Astrocyte of the hippocampus (primary cell): ENCODE measurements at regions not wholly inside any gene's neighbourhood (a gene's known extent, or its start where the extent isn't known, plus 50 kb on each side); places are given as distances from the start of the nearest gene placed in this dataset.

Experiments used
- DNase-seq: peaks from one replicate; pipeline ENCODE4 v3.0.0; 2011; ENCODE audit warnings: low read depth, low spot score

DNA sequence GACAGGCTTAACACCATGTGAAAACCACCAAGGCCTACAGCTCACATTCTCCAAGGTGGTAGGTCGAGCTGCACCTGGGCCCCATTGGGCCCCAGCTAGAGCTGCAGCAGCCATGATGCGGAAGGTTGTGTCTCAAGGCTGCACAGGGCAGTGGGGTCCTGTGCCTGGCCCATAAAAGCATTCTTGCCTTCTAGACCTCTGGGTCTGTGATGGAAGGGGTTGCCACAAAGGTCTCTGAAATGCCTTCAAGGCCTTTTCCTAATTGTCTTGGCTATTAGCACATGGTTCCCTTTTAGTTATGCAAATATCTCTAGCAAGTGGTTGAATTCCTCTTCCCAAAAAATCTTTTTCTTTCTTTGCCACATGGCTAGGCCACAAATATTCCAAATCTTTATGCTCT lies 52.5 kb upstream of the C11orf58 start:
- no peak for DNase-seq

DNA sequence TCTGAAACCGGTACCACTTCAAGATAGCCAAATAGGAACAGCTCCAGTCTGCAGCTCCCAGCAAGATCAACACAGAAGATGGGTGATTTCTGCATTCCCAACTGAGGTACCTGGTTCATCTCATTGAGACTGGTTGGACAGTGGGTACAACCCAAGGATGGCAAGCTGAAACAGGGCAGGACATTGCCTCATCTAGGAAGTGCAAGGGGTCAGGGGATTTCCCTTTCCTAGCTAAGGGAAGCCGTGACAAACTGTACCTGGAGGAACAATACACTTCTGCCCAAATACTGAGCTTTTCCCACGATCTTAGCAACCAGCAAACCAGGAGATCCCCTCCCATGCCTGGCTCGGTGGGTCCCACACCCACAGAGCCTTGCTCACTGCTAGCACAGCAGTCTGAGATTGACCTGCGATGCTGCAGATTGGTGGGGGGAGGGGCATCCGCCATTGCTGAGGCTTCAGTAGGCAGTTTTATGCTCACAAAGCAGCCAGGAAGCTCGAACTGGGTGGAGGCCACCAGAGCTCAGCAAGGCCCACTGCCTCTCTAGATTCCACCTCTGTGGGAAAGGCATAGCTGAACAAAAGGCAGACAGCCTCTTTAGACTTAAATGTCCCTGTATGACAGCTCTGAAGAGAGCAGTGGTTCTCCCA lies 59.9 kb upstream of the C11orf58 start:
- no peak for DNase-seq

DNA sequence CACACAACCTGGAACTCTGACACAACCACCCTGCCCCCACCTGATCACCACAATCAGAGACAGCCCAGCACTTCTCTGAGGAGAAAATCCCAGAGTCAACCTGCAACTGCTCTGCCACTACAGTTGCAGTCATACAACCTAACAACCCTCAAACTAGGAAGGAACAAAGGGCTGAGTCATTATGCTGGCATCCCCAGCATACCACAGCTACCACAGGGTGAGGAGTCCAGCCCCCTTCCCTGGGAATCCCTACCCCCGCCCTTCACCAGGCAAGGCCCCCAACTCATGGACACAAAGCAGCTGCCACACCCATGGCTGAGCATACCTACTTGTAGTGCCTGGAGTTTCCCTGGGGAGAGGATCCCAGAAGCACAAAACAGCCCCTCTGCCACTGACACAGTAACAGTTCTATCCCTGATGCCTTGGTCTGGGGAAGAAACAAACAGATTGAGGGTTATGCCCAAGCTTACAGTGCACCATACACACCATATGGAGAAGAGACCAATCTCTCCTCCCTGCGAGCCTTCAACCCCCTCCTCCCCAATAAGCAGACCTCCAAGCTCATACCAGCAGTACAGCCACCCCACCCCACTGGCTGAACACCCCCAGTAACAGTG lies 68.5 kb upstream of the C11orf58 start:
- peak; percentile 95 for DNase-seq

DNA sequence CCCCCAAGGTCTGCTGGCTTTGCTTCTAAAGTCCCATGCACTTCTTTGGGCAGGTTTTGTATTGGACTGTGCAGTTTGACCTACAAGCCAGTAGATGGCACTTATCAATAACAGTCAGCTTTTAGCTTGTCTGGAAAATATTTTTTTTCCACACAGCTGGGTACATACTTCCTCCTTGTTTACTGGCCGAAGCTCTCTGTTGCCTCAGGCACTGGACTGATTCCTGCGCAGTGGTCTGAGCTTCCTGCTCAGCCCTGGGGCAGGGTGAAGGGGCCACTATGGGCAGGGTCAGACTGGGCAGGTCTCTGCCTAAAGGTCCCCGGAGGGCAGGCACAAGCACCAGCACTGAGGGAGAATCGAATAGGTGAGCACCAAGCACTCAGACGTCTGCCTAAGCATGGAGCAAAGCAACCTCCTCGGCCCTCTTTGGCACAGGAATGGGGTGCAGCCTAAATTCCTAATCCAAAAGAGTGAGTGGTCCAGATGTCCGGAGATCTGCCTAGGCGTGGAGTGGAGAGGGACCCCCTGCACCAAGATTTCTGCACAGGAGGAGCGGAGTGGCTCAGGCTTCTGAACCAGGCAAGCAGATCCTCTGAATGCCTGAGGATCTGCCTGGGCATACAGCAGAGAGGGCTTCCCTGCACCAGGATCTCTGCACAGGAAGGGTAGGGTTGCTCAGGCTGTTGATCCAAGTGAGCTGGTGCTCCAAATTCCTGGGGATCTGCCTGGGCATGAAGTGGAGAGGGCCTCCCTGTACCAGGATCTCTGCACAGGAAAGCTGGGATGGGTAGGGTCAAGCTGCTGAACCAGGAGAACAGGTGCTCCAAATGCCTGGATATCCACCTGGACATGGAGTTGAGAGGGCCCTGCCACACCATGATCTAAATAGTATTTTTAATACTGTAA lies 105.9 kb upstream of the C11orf58 start:
- peak; percentile 53 for DNase-seq

DNA sequence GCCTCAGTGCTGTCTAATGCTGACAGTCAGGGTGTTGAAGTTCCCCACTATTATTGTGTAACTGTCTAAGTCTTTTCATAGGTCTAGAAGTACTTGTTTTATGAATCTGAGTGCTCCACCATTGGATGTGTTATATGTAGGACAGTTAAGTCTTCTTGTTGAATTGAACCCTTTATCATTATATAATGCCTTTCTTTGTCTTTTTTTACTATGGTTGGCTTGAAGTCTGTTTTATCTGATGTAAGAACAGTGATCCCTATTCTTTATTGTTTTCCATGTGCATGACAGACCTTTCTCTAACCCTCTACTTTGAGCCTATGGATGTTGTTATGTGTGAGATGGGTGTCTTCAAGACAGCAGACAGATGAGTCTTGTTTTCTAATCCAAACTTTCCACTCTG lies 107.8 kb upstream of the C11orf58 start:
- DNase-seq = no peak

DNA sequence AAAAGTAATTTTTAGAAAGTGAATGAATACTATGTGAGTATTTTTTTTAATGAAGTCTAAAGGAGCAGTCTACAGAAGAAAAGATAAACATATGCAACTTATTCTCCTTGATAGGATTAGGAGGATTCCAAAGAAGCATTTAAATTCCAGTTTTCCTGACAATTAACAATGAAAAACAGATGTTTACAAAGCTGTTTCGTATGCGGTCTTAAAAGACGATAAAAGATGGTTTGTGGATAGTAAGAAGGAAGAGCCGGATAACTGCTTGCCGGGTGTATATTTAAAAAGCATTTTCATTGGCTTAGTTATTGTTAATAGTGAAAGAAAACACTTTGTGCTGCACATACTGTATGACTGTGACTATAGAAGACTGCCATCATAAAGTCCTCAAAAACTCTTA lies 120.0 kb upstream of the C11orf58 start:
- DNase-seq = no peak

DNA sequence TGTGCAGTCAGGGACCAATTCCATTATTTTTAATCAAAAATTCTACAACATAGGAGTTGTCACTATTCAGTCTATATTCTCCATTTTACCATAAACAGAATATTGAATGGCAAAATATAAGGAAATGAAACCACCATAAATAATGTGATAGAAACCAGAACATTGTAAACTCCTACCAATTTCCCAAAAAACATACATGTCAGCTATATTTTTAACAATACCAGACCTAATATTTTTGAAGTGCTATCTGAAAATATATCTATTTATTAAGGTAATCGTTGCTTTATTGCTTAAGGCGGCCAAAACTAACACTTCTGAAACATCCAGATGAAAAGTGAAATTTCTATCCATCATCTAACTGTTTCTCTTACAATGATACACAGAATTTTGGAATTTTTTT lies 123.0 kb upstream of the C11orf58 start:
- no peak for DNase-seq

DNA sequence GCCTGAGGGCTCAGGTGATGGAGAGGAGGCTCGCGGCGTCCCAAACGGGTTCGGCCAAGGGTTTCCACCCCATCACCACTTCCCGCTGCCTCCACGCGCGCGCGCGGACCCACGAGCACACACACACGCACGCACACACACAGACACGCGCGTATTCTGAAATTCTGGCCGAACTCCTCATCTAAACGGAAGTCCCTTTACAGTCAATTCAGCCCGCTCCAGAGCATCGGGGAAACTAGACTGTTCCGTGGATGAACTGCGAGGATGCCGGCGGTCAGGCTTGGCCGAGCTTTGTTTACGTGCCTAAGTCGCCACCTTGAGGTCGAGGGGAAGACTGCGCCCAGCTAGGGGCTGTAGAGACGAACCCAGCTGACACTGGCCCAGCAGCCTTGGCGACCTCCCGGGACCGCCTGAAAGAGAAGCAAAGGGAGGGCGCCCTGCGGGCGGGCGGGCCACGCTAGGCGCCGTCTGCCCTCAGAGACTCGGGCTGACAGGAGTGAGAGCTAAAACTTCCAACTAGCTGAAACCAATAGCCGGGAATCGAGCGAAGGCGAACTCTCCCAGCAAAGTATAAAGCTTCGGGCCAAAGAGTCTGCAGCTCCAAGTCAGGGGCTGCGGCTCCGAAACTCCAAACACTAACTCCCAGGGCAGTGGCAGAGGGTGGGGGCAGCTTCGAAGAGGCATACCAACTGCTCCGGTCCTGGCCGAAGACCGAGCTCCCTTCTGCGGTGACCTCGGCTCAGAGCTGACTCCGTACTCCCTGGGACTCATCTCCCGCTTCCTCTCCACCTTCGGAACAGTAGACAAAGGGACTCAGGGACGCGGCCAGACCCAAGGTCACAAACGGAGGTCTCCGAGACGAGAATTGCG lies 124.7 kb upstream of the C11orf58 start:
- peak; percentile 95 for DNase-seq

DNA sequence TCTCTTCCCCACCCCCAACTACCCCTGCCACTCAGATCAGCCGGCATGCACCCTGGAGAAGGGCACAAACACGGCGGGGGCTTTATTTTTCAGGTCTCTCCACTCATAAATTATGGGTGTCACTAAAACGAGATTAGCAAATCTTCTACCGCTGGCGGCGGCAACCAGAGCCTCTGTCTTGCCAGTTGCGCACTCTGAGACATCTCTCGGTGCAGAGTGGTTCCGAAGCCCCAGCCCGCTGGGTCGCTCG lies 125.3 kb upstream of the C11orf58 start:
- DNase-seq = no peak

DNA sequence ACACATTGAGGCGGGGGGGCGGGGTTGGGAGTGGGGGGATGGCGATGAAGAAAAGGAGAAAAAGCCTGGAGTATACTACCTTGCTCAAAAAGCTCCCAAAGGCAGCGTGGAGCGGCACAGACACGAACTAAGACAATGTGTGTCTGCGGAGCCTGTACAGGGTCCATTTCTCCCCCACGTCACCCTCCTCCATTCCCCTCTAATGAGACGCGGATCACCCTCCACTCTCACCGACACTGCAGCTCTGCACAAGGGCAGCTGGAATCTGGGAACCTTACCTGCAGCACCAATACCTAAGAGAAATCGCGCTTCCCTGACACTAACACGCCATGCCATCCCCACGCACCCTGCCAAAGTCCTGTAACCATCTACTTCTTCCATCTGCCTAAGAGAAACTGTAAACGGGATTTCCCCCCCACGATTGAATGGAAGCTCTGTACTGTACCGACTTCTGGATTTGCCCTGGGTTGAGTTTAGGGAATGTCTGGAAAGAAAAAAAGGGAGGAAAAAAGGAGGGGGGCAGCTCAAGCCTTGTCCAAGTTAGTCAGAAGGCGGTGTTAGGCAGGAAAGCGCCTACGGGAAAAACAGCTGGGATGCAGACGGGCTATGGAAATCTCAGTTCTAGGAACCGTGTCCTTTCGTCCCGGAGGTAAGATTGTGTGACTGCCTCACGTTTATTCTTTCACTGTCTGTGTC lies 125.7 kb upstream of the C11orf58 start:
- peak; percentile 41 for DNase-seq

DNA sequence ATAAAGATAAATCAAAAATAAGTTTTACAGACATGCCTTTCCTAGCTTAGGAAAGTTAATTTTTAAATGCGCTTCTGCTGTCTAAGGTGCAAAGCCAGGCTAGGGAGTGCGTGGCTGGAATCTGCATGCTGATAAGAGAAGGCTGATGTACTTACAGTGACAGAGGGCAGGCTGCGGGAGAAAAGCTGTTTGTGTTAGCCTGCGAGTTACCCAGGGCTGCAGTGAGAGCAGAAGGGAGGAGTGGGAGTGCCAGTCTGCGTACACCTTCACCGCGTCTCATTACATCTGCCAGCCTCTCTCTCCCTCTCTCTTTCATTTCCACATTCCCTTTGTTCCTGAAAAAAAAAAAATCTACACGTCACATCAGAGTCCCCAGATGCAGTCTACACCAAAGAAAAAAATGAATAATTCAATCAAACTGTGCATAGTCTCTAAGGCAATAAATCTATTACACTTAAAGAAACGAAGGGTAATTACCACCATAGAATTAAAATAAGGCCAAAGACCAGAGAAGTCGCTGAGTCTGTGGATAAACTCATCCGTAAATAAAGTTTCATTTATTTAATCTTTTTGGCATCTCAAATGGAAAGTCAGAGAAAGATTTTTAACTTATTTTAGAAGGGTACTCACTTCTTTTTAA lies 126.4 kb upstream of the C11orf58 start:
- DNase-seq = no peak

DNA sequence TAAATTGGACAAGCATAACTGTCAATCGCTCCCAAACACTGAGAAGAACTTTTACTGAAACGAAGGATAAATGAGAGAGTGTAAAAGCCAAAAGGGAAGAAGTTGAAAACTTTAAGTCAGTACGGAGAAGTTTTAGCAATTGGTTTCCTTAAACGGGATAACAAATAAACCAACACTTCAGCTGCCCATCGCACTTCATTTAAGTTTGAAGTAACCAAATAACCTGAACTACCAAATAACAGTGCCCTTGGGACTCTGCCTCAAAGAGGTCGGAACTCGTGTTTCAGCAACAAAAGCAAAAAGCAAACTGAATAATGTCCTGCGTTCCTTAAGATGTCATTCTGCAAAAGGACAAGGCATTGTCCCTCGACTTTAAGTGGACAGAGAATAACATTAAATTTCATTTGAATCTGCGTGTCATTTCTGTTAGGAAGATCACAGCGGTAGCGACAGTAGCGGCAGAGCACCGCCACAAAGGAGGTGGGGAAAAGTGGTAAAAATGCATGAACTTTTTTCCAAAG lies 127.0 kb upstream of the C11orf58 start:
- DNase-seq = peak; percentile 20

DNA sequence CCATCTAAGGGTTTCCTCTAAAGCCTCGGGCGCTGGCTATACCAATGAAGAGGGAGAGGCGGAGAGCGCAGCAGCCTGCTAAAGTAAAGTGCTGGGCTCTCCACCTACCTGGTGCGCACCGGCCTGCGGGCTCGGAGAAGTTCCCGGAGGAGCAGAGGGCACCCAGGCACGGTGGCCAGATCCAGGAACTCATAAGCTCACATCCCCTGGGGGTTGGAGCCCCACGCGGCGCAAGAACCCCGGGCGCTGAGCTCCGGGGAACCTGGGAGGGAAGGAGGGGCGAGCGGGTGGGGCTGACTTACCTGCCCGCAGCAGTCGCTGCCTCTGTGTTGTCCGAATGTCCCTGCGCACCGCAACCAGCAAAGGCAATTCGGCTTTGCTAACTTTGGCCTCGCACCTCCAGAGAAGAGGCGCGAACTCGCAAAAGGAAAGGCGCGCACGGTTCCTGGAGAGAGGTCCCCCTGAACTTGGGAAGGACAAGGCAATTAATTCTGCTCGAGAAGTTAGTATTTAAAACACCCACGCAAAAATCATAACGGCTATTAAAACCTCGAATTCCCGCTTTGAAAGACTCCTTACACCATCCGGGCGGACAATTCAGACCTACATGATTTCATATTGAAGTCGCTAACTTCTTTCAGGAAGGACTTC lies 127.6 kb upstream of the C11orf58 start:
- no peak for DNase-seq

DNA sequence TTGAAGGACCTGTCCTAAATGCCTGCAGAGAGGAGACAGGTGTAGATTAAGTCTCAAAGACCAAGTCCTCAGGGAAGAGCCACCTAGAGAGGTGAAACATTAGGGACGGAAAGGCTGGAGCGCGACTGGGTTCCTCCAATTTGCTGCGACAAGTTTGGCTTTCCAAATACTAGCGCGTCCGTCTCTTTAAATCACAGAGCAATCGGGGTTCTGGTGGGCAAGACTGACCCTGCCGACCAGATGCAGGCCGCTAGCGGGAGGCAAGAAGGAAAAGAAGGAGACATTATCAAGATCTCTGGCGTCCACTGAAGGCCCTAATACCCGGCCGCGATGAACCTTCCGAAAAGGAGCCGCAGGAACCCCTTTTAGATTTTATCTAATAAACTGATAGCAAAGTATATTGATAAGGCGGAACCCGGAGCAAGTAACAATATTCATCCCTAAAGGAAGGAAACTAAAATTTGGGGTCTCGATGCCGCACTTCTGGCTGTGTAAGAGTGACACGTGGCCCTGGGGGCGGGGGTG lies 128.2 kb upstream of the C11orf58 start:
- DNase-seq = no peak

DNA sequence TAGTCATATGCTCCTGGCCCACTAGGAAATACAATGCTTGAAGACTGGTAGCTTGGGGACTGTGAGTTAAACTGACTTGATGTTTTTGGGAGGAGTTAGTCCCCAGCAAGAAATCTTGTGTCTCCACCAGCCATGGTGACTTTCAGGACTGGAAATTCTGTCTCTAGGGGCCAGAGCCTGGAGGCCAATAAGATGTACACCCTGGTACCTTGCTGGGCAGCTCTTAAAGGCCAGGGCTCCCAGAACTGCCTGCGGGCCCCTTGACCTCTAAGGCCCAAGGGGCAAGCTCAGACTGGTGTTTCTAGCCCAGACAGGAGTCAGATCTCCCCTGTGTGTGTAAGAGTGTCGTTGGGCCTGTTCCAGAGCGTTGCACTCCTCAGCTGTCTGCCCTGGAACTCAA lies 128.7 kb upstream of the C11orf58 start:
- no peak for DNase-seq

DNA sequence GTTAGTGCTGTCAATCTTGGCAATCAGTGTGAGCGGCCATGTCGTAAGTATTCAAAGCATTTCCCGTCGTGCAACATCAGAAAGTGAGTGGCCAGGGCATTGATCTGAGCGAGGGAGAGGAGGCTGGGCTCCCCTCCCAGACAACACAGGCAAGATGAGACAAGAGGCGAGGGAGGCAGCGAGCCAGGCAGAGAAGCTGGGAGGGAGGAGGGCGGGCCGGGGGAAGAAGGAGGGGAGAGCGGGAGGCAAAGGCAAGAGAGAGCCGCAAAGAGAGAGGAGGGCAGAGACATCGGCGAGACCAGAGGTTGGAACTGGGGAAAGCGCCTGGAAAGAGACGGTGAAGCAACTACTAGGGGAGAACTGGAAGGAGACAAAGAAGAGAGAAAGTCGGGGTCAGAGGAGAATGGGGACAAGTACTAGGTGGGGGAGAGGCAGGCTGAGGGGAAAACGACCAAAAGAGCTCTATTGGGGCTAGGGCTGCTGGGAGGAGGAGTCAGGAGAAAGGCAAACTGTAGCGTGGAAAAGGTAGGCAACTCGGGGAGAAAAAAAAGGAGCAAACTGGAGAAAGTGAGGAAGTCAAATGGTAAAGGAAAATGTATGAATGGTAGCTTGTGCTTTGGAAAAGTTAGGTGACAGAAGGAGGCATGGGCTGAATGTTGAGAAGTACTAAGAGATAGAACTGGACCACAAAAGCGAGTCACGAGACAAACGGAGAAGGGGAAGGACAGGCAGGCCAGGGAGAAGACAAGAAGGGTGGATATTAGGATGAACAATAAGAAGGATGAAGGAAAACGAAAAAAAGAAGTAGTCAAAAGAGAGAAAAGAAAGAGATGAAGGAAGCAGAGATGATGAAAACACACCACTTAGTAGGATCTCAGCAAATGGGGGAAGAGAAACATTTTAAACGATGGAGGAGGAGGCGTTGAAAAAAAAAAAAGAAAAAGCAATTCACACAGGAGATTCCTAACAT lies 130.5 kb upstream of the C11orf58 start:
- DNase-seq = peak; percentile 91

DNA sequence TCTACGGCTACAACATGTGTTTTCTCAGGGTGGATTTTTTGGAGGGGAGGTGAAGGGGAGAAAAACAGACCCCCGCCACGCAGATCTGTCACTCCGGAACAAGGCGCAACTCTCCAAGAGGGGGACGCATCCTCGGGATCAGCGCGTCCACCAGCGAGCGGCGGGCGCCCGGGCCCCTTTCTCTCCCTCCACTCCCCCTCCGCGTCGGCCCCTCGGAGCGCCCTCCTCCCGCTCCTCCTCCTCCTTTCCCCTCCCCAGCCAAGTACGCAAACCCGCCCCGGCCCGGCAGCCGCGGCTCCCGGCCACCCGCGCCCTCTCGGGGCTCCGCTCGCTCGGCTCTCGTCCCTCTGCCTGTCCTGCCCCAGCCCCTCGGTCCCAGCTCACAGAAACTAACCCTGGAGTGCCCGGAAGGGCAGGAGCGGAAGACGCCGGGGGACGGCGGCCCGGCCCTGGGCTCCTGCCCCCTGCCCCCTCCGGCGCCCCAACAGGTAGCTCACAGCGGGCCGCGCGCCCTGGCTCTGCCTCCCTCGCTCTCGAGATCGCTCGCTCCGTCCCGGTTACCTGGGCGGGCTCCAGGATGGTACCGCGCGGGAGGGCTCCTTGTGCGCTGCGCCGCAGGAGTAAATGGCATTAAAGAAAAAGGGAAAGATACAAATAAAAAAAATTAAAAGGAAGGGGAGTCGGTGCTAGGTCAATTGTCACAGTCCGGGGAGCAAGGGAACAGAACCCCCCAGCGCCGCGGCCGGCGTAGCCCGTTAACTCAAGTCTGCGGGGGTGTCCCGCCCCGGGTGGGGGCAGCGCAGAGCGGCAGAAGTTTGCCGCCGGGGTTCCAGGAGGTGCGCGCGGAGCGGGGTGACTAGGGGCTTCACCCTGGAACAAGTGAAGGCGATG lies 131.4 kb upstream of the C11orf58 start:
- DNase-seq = peak; percentile 75
